Panc1 (cell line): ENCODE measurements at regions not wholly inside any gene's neighbourhood (a gene's known extent, or its start where the extent isn't known, plus 50 kb on each side); places are given as distances from the start of the nearest gene placed in this dataset.
"Not testable (repeated sequence)": the region's sequence is repeated elsewhere in the genome, so short reads cannot be mapped to it uniquely, and the experiment has no call there.

Source experiments
- ATAC-seq: fragments of 200-7000 bp; cut with Tn5 transposase; 2 replicates; pipeline ENCODE4 v1.9.1; 2020; ENCODE audit warnings: mild to moderate bottlenecking, moderate library complexity
- BruUV-seq: library from RNA; stranded (reverse); fragments of 400-500 nt; replicated peaks from 2 replicates; lab custom pipeline; 2021; lab: Mats Ljungman, UMichigan
- CTCF ChIA-PET: fragments of 300-600 bp; sonication (Branson Sonifier 250); formaldehyde crosslinking; loops from one replicate; lab custom pipeline; 2022; ENCODE audit warnings: antibody characterized with exemption; lab: Charles Lee
- POLR2A ChIA-PET: fragments of 300-600 bp; sonication (Branson Sonifier 250); formaldehyde crosslinking; loops from one replicate; lab custom pipeline; 2022; ENCODE audit warnings: antibody characterized with exemption; lab: Charles Lee
- DNase-seq: peaks from one replicate; pipeline ENCODE4 v3.0.0-alpha.2; 2010; ENCODE audit warnings: low read depth, low spot score
- H3K27ac ChIP-seq: 2 replicates; pipeline ENCODE4 v1.5.1; 2011; ENCODE audit warnings: mild to moderate bottlenecking, low read length, inconsistent platforms
- H3K27me3 ChIP-seq: fragments of 200-500 bp; sonication (Bioruptor generic); 2 replicates; pipeline ENCODE4 v1.6.0; 2014; ENCODE audit warnings: low read length, inconsistent platforms; ENCODE audit not compliant: control insufficient read depth, insufficient read depth
- H3K36me3 ChIP-seq: fragments of 200-500 bp; sonication (Bioruptor generic); 2 replicates; pipeline ENCODE4 v1.5.1; 2014; ENCODE audit warnings: inconsistent platforms, mild to moderate bottlenecking, low read length, moderate library complexity; ENCODE audit not compliant: control insufficient read depth, insufficient read depth
- H3K4me1 ChIP-seq: 2 replicates; pipeline ENCODE4 v1.5.1; 2011; ENCODE audit warnings: inconsistent platforms, mild to moderate bottlenecking, low read length, moderate library complexity; ENCODE audit not compliant: control insufficient read depth, insufficient read depth
- H3K4me3 ChIP-seq, 2 experiments: 2 replicates each; pipeline ENCODE4 v1.5.1; 2011 to 2012; ENCODE audit warnings: low read depth in 2 of 2, low read length in 2 of 2, mild to moderate bottlenecking in 2 of 2, inconsistent platforms in 1 of 2, moderate library complexity in 1 of 2
- H3K9me3 ChIP-seq: fragments of 200-500 bp; sonication (Bioruptor generic); 2 replicates; pipeline ENCODE4 v1.5.1; 2014; ENCODE audit warnings: low read depth, mild to moderate bottlenecking, inconsistent platforms, low read length, moderate library complexity; ENCODE audit not compliant: control insufficient read depth, insufficient read depth
- SIN3A ChIP-seq: IDR thresholded peaks from 2 replicates; pipeline ENCODE4 v1.6.1; 2012; ENCODE audit warnings: low read depth, mild to moderate bottlenecking, low read length, moderate library complexity, borderline replicate concordance; ENCODE audit not compliant: insufficient read depth
- TCF7L2 ChIP-seq: IDR thresholded peaks from 2 replicates; pipeline ENCODE4 v1.6.1; 2011; ENCODE audit warnings: mild to moderate bottlenecking, low read depth, low read length, inconsistent platforms
- in situ Hi-C: cut with HindIII; loops from 2 replicates; pipeline ENCODE4 v1.10.0; 2016; ENCODE audit warnings: low sequenced_read_pairs, low pct_unique_long_range_greater_than_20kb
- intact Hi-C: fragments of 100-400 bp; cut with micrococcal nuclease; formaldehyde crosslinking; loops from one replicate; pipeline ENCODE4 v1.10.0; 2022; ENCODE audit not compliant: unreplicated experiment
- TF ChIP-seq, protein P1 (sequence below): fragments of 450-650 bp; IDR thresholded peaks from 2 replicates; pipeline ENCODE4 v1.5.1; 2017; ENCODE audit warnings: mild to moderate bottlenecking

DNA sequence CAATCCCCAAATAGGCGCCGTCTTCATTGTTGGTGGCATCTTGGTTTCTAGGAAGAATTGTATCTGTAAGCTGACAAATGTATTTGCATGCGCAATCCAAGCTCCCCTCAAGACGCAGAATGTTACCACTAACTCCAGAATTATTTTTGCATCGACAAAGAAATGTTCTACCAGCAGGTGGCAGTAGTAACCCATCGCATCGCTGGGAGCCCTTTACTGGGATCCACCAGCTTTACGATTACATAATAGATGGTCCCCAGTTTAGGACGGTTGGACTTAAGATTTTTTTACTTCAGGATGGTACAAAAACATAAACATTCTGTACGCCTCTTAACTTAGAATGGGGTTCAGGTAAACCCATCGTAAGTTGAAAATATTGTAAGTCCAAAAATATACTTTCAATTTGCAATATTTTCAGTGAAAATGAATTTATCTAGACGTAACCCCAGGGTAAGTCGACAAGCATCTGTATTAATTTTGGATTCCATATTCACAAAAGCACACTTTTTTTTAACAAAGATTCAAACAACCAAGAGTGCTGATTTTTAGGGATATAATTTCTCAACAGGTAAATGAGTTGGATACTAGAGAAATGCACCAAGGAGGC lies 114.0 kb upstream of the COBL start:
- intact Hi-C loops (no loop called here), in situ Hi-C loops (no loop called here)
- H3K27ac ChIP-seq, result no peak overlapping the region
- H3K36me3 ChIP-seq, result no peaks in the 10 kb centered on the region
- peak; percentile 66; the same call in 1 of the 2 replicates for ATAC-seq
- no peaks in the 10 kb centered on the region for H3K9me3 ChIP-seq
- TF ChIP-seq, protein P1, sequence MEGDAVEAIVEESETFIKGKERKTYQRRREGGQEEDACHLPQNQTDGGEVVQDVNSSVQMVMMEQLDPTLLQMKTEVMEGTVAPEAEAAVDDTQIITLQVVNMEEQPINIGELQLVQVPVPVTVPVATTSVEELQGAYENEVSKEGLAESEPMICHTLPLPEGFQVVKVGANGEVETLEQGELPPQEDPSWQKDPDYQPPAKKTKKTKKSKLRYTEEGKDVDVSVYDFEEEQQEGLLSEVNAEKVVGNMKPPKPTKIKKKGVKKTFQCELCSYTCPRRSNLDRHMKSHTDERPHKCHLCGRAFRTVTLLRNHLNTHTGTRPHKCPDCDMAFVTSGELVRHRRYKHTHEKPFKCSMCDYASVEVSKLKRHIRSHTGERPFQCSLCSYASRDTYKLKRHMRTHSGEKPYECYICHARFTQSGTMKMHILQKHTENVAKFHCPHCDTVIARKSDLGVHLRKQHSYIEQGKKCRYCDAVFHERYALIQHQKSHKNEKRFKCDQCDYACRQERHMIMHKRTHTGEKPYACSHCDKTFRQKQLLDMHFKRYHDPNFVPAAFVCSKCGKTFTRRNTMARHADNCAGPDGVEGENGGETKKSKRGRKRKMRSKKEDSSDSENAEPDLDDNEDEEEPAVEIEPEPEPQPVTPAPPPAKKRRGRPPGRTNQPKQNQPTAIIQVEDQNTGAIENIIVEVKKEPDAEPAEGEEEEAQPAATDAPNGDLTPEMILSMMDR, result peak; percentile 93
- no peak for TF ChIP-seq SIN3A
- no TSS peak for BruUV-seq
- H3K4me1 ChIP-seq, result no peaks in the 10 kb centered on the region; the same call in 1 of the 2 replicates
- ChIA-PET POLR2A (no interaction called here), CTCF (interaction anchor here (0.5 to 0.7 kb wide), 3 partner anchors 25 to 1975 kb away, joined by 3 to 8 read pairs (median 3); no protein-coding TSS in a partner anchor)
- DNase-seq, result peak; percentile 39
- no peaks in the 10 kb centered on the region for H3K27me3 ChIP-seq
- no peak overlapping the region for H3K4me3 ChIP-seq

DNA sequence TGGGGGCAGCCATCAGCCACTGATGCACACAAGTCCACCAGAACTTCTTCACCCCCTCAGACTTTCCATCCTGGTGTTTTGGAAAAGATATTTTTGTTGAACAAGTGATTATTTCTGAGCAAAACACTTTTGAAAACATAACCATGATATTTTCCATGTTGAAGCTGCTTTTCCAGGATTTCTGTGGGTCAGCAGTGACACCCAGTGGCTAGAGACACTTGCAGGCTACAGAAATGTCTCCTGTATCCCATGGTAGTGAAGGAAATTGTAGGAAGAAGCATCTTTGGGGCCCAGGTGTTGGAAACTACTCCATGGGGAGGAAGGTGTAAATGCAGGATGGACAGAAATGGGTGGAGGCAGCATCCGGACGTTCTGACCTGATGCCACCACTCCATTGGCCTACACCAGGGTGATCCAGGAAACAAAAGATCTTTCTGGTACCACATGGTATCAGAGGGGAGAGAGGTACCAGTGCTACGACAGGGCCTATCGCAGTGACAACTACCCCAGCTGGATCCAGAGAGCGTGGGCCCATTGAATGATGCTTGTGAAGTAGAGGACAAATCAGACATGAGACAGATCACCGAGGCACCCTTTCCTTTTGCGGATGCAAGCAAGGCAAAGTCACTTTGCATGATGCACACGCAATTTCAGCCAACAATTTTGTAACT lies 111.7 kb upstream of the COBL start:
- BruUV-seq, result no TSS peak
- in situ Hi-C loops (no loop called here), intact Hi-C loops (loop anchor here (2.0 kb wide), 1 partner anchor 266 kb away; no protein-coding TSS in a partner anchor)
- Histone ChIP-seq H3K4me1 (no peaks in the 10 kb centered on the region; the same call in 1 of the 2 replicates), H3K27me3 (no peaks in the 10 kb centered on the region), H3K9me3 (no peaks in the 10 kb centered on the region), H3K36me3 (no peaks in the 10 kb centered on the region), H3K4me3 (no peak overlapping the region), H3K27ac (no peak overlapping the region)
- TF ChIP-seq TCF7L2, result no peak
- TF ChIP-seq, protein P1, result peak; percentile 76
- ATAC-seq, result peak; percentile 68
- no peak for DNase-seq
- ChIA-PET POLR2A (no interaction called here), CTCF (interaction anchor here (1.0 to 1.2 kb wide), 2 partner anchors 266 to 1336 kb away, joined by 3 read pairs; no protein-coding TSS in a partner anchor)

DNA sequence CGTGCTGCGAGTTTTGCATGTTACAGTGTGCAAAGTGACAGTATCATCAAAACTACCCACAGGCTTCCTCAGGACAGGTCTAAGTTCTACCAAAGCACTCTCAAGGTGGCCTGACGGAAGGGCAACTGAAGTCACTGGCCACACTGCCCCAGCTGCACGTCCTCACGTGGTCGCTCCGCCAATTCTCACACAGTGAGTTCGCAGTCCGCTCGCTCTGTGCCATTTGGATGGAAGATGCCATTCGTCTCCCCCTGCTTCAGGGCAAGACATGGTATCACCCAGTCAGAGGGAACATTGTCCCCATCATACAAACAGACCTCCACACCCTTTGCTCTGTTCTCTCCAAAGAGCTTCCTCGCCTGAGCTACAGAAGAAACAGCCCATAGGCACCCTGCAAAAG lies 109.6 kb upstream of the COBL start:
- intact Hi-C loops, result no loop called here
- no peaks in the 10 kb centered on the region for H3K27me3 ChIP-seq
- H3K4me1 ChIP-seq, result no peaks in the 10 kb centered on the region; the same call in 1 of the 2 replicates
- POLR2A ChIA-PET, result no interaction called here
- no peak for DNase-seq
- TF ChIP-seq TCF7L2, result no peak
- no peak overlapping the region for H3K27ac ChIP-seq
- ATAC-seq, result no peak
- H3K4me3 ChIP-seq, result no peak overlapping the region
- no TSS peak for BruUV-seq
- in situ Hi-C loops, result no loop called here
- H3K36me3 ChIP-seq, result no peaks in the 10 kb centered on the region
- no peaks in the 10 kb centered on the region for H3K9me3 ChIP-seq
- CTCF ChIA-PET, result interaction anchor here (0.9 kb wide), 1 partner anchor 262 kb away, joined by 6 read pairs; no protein-coding TSS in a partner anchor

DNA sequence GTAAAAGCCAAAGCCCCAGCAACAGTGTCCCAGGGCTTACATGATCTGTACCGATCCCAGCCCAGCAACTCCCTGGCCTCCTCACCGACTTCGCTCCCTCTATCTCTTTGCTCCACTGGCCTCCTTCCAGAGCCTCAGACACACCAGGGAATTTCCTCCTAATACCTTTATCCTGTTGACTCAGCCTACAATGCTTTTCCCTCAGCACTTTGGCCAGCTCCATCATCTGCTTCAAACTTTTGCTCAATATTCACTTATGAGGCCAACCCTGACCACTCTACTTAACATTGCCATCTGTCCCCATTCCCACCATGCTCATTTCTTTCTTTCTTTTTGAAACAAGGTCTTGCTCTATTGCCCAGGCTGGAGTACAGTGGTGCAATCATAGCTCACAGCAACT lies 93.3 kb upstream of the COBL start:
- H3K4me3 ChIP-seq, H3K27me3 ChIP-seq, H3K27ac ChIP-seq, POLR2A ChIA-PET, DNase-seq, BruUV-seq, ATAC-seq, H3K36me3 ChIP-seq, H3K4me1 ChIP-seq, H3K9me3 ChIP-seq, in situ Hi-C loops, CTCF ChIA-PET, intact Hi-C loops: not testable (repeated sequence)
